ENCODE measurements at regions not wholly inside any gene's neighbourhood (a gene's known extent, or its start where the extent isn't known, plus 50 kb on each side); places are given as distances from the start of the nearest gene placed in this dataset.
"Not testable (repeated sequence)": the region's sequence is repeated elsewhere in the genome, so short reads cannot be mapped to it uniquely, and the experiment has no call there.

DNA sequence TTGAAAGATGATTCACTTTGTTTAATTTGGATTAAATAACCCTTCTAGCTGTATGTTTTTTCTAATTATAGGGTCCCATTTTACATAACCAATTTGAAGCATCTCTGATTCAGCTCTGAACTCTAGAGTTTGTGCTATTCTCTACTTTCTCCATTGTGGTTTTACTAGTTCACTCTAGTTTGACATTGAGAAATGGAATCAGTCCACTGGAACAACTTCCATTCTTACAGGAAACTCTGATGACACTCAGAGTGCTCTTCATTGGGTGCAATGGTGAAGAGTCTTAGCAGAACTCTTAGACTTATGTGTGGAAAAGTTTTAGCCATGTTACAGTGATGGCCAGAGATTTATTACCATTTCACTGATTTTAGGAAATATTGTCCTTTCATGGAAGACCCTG lies 140.7 kb downstream of the DYRK2 start:
- H3K27me3 Mint-ChIP-seq: no peaks in the 10 kb centered on the region
- DNase-seq (ENCODE audit: extremely low spot score, unreplicated experiment): no peak
- no peak overlapping the region for H3K4me3 Mint-ChIP-seq
- H3K9me3 Mint-ChIP-seq: peaks cover 8% of the 10 kb centered on the region
- H3K4me1 Mint-ChIP-seq (ENCODE audit: unreplicated experiment): no peaks in the 10 kb centered on the region
- H3K36me3 Mint-ChIP-seq: no peaks in the 10 kb centered on the region
- no peak overlapping the region for H3K27ac Mint-ChIP-seq
- TF ChIP-seq, protein P1, sequence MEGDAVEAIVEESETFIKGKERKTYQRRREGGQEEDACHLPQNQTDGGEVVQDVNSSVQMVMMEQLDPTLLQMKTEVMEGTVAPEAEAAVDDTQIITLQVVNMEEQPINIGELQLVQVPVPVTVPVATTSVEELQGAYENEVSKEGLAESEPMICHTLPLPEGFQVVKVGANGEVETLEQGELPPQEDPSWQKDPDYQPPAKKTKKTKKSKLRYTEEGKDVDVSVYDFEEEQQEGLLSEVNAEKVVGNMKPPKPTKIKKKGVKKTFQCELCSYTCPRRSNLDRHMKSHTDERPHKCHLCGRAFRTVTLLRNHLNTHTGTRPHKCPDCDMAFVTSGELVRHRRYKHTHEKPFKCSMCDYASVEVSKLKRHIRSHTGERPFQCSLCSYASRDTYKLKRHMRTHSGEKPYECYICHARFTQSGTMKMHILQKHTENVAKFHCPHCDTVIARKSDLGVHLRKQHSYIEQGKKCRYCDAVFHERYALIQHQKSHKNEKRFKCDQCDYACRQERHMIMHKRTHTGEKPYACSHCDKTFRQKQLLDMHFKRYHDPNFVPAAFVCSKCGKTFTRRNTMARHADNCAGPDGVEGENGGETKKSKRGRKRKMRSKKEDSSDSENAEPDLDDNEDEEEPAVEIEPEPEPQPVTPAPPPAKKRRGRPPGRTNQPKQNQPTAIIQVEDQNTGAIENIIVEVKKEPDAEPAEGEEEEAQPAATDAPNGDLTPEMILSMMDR (conservative IDR thresholded peaks at IDR 0.05): no peak

DNA sequence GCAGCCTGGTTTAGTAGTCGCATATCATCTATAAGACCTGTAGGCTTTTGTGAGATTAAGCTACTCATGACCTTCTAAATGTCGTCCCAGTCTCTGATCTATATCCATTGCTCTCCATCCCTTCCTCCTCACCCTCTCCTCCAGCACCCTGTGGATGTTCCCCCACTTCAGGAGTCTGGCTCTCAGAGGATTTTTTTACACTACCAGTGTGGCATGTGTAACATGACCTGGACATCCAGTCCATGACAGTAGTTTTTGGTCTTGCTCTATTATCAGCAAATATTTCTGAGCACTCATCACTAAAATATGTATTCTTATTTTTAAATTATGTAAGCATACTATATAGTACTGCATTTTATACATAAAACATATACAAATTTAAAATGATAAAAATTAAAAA lies 142.1 kb downstream of the DYRK2 start:
- Mint-ChIP-seq H3K4me3 (no peak overlapping the region), H3K27me3 (no peaks in the 10 kb centered on the region), H3K9me3 (peaks cover 8% of the 10 kb centered on the region), H3K4me1 (ENCODE audit: unreplicated experiment) (no peaks in the 10 kb centered on the region), H3K36me3 (no peaks in the 10 kb centered on the region), H3K27ac (no peak overlapping the region)
- no peak for DNase-seq (ENCODE audit: extremely low spot score, unreplicated experiment)
- TF ChIP-seq, protein P1 (conservative IDR thresholded peaks at IDR 0.05): no peak

DNA sequence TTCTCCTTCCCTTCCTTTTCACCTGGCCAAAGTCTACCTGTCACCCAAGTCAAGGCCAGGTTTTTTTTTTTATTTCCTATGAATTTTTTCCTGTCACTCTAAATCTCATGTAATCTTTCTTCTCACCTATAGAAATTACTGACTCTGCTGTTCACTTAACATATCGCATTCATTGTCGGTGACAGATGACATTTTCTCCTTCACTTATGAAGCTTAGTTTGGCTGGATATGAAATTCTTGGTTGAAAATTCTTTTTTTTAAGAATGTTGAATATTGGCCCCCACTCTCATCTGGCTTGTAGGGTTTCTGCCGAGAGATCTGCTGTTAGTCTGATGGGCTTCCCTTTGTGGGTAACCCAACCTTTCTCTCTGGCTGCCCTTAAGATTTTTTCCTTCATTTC lies 142.8 kb downstream of the DYRK2 start:
- not testable (repeated sequence) for H3K4me1 Mint-ChIP-seq (ENCODE audit: unreplicated experiment); H3K9me3 Mint-ChIP-seq; H3K4me3 Mint-ChIP-seq; H3K36me3 Mint-ChIP-seq; DNase-seq (ENCODE audit: extremely low spot score, unreplicated experiment); H3K27ac Mint-ChIP-seq; H3K27me3 Mint-ChIP-seq

DNA sequence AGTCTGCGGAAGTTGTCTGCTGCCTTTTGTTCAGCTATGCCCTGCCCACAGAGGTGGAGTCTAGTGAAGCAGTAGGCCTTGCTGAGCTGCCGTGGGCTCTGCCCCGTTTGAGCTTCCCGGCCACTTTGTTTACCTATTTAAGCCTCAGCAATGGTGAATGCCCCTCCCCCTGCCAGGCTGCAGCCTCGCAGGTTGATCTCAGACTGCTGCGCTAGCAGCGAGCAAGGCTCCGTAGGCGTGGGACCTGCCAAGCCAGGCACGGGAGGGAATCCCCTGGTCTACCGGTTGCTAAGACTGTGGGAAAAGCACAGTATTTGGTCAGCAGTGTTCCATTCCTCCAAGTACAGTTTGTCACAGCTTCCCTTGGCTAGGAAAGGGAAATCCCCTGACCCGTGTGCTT lies 143.6 kb downstream of the DYRK2 start:
- no peaks in the 10 kb centered on the region for H3K36me3 Mint-ChIP-seq
- H3K4me1 Mint-ChIP-seq (ENCODE audit: unreplicated experiment): no peaks in the 10 kb centered on the region
- H3K4me3 Mint-ChIP-seq: no peak overlapping the region
- no peaks in the 10 kb centered on the region for H3K27me3 Mint-ChIP-seq
- no peak overlapping the region for H3K27ac Mint-ChIP-seq
- TF ChIP-seq, protein P1 (conservative IDR thresholded peaks at IDR 0.05): no peak
- H3K9me3 Mint-ChIP-seq: peaks cover 8% of the 10 kb centered on the region
- no peak for DNase-seq (ENCODE audit: extremely low spot score, unreplicated experiment)

GRCh38 chr12:67794161-67794560 lies 145.6 kb downstream of the DYRK2 start:
- TF ChIP-seq, protein P1 (conservative IDR thresholded peaks at IDR 0.05): no peak
- H3K36me3 Mint-ChIP-seq: no peaks in the 10 kb centered on the region
- peaks cover 8% of the 10 kb centered on the region for H3K4me1 Mint-ChIP-seq (ENCODE audit: unreplicated experiment)
- no peak overlapping the region for H3K4me3 Mint-ChIP-seq
- no peak for DNase-seq (ENCODE audit: extremely low spot score, unreplicated experiment)
- no peaks in the 10 kb centered on the region for H3K27me3 Mint-ChIP-seq
- peaks cover 8% of the 10 kb centered on the region for H3K9me3 Mint-ChIP-seq
- H3K27ac Mint-ChIP-seq: no peak overlapping the region

GRCh38 chr12:67795236-67795635 lies 146.7 kb downstream of the DYRK2 start:
- DNase-seq (ENCODE audit: extremely low spot score, unreplicated experiment): no peak
- TF ChIP-seq, protein P1 (conservative IDR thresholded peaks at IDR 0.05): no peak
- peaks cover 10% of the 10 kb centered on the region for H3K4me1 Mint-ChIP-seq (ENCODE audit: unreplicated experiment)
- no peaks in the 10 kb centered on the region for H3K27me3 Mint-ChIP-seq
- no peak overlapping the region for H3K4me3 Mint-ChIP-seq
- H3K36me3 Mint-ChIP-seq: no peaks in the 10 kb centered on the region
- H3K27ac Mint-ChIP-seq: no peak overlapping the region
- H3K9me3 Mint-ChIP-seq: peaks cover 8% of the 10 kb centered on the region
